Kidney (tissue), 13 donors: ENCODE measurements at regions not wholly inside any gene's neighbourhood (a gene's known extent, or its start where the extent isn't known, plus 50 kb on each side); places are given as distances from the start of the nearest gene placed in this dataset.

Experiments
- DNase-seq, 5 donors: peaks; one replicate each; pipeline ENCODE4 v3.0.0-alpha.2; 2013 to 2020
- FAIRE-seq: peaks from 2 replicates; lab custom pipeline; 2012; peaks lifted over from hg19 to GRCh38; lab: Jason Lieb, UNC
- H3K27ac ChIP-seq, 2 donors: one replicate each; pipeline ENCODE4 v1.7.0; 2013; ENCODE audit warnings: low read depth in 2 of 2, low read length in 2 of 2, inconsistent platforms in 1 of 2
- H3K27me3 ChIP-seq: one replicate; pipeline ENCODE4 v1.7.1; 2013; ENCODE audit warnings: low read length, inconsistent platforms; ENCODE audit not compliant: control insufficient read depth, insufficient read depth
- H3K36me3 ChIP-seq, 3 donors: one replicate each; pipeline versions ENCODE4 v1.7.0 to v1.7.1; 2013; ENCODE audit warnings: low read length in 3 of 3, control low read depth in 1 of 3, inconsistent platforms in 1 of 3; ENCODE audit not compliant: insufficient read depth in 3 of 3, control insufficient read depth in 2 of 3
- H3K4me1 ChIP-seq, 3 donors: one replicate each; pipeline versions ENCODE4 v1.7.0 to v1.7.1; 2013; ENCODE audit warnings: low read length in 3 of 3, inconsistent platforms in 1 of 3, low read depth in 1 of 3; ENCODE audit not compliant: control insufficient read depth in 2 of 3, insufficient read depth in 2 of 3
- H3K4me3 ChIP-seq, 3 donors: one replicate each; pipeline versions ENCODE4 v1.7.0 to v1.8.1; 2013; ENCODE audit warnings: low read length in 3 of 3, control low read depth in 1 of 3, inconsistent platforms in 1 of 3
- H3K9ac ChIP-seq, 3 donors: one replicate each; pipeline versions ENCODE4 v1.7.0 to v1.7.1; 2013; ENCODE audit warnings: low read length in 3 of 3, control low read depth in 1 of 3, inconsistent platforms in 1 of 3
- H3K9me3 ChIP-seq, 3 donors: one replicate each; pipeline versions ENCODE4 v1.7.0 to v1.7.1; 2013; ENCODE audit warnings: low read length in 3 of 3, control low read depth in 1 of 3, inconsistent platforms in 1 of 3; ENCODE audit not compliant: control insufficient read depth in 2 of 3, insufficient read depth in 1 of 3
- intact Hi-C: fragments of 100-400 bp; cut with DNase I; formaldehyde crosslinking; loops from one replicate; pipeline ENCODE4 v1.11.1; 2022
- TF ChIP-seq, protein P1 (sequence below): IDR thresholded peaks from 3 replicates; pipeline ENCODE4 v1.5.1; 2012; ENCODE audit warnings: mild to moderate bottlenecking, moderate library complexity, borderline replicate concordance; ENCODE audit not compliant: insufficient read depth; ENCODE audit errors: extremely low read depth
- donor health status: control.
- donor health status: control.
- donor health status: control.
- donor health status: control.
- donor health status: control.
- donor health status: DM: yes; HTN: yes; CAD: no.
- donor health status: Normal renal cell carcinoma (clear cell type).

DNA sequence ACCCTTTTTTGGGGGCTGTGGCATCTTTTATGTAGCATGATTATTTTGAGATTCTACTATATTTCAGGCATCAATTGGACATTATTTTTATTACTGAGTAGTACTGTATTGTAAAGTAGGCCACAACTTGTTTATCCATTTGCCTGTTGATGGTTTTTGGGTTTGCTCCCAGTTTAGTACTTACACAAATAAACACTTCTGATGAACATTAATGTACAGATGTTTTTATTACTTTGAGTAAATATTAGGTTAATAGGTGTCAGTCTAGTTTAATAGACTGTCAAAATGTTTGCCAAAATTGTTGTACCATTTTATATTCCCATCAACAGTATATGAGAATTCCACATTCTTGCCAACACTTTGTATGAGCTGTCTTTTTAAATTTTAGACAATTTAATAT lies 214.9 kb upstream of the MAD2L1 start:
- DNase-seq (peak in 2 of 5 donors; percentile 15 to 56), FAIRE-seq (no peak)
- Histone ChIP-seq H3K36me3 (no peaks in the 10 kb centered on the region), H3K9ac (no peak overlapping the region), H3K27me3 (no peaks in the 10 kb centered on the region), H3K4me3 (no peak overlapping the region), H3K27ac (no peak overlapping the region), H3K9me3 (no peaks in the 10 kb centered on the region), H3K4me1 (no peaks in the 10 kb centered on the region)
- intact Hi-C loops, result no loop called here
- TF ChIP-seq, protein P1, sequence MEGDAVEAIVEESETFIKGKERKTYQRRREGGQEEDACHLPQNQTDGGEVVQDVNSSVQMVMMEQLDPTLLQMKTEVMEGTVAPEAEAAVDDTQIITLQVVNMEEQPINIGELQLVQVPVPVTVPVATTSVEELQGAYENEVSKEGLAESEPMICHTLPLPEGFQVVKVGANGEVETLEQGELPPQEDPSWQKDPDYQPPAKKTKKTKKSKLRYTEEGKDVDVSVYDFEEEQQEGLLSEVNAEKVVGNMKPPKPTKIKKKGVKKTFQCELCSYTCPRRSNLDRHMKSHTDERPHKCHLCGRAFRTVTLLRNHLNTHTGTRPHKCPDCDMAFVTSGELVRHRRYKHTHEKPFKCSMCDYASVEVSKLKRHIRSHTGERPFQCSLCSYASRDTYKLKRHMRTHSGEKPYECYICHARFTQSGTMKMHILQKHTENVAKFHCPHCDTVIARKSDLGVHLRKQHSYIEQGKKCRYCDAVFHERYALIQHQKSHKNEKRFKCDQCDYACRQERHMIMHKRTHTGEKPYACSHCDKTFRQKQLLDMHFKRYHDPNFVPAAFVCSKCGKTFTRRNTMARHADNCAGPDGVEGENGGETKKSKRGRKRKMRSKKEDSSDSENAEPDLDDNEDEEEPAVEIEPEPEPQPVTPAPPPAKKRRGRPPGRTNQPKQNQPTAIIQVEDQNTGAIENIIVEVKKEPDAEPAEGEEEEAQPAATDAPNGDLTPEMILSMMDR, result no peak

DNA sequence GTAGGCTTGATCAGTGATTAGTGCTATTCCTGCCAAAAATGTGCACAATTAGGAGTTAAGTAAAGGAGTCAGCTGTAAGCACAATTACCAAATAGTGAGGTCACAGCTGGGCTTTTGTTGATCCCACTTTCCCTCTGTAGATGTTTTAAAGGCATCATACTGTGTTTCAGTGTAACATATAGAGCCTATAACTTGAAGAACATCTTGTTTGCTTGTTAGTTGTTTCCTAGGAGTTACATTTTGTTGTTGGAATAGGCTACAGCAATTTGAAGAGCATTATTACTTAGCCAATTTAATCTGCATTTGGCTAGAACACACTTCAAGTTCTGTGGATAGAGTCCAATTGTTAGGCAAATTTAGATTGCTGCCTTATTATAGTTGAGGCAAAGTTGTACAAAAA lies 210.7 kb upstream of the MAD2L1 start:
- TF ChIP-seq, protein P1, result no peak
- no peak overlapping the region for H3K9ac ChIP-seq
- no peaks in the 10 kb centered on the region for H3K27me3 ChIP-seq
- intact Hi-C loops, result no loop called here
- no peak for FAIRE-seq
- no peaks in the 10 kb centered on the region for H3K9me3 ChIP-seq
- H3K36me3 ChIP-seq, result no peaks in the 10 kb centered on the region
- no peak overlapping the region for H3K27ac ChIP-seq
- DNase-seq, result no peak
- no peaks in the 10 kb centered on the region for H3K4me1 ChIP-seq
- H3K4me3 ChIP-seq, result no peak overlapping the region

DNA sequence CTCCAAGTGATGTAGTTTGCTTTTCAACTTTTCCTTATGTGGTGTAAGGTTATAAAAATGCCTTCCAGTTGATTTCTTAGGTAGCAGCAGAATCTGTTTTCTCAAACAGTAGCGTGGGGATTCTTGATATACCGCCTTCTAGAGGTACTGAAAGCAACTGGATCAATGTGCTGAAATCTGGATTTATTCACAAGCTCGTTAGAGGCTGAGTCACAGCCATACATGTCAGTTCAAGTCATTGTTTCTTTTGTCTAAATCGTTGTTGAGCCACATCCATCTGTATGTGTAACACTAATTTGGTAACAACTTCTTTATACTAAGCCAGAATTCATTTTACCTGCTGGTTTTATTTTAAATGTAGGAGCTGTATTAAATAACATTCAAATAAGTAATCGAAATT lies 200.0 kb upstream of the MAD2L1 start:
- Histone ChIP-seq H3K4me1 (no peaks in the 10 kb centered on the region), H3K27me3 (no peaks in the 10 kb centered on the region), H3K9ac (no peak overlapping the region), H3K4me3 (no peak overlapping the region), H3K27ac (no peak overlapping the region), H3K36me3 (no peaks in the 10 kb centered on the region), H3K9me3 (no peaks in the 10 kb centered on the region)
- intact Hi-C loops, result no loop called here
- DNase-seq (no peak), FAIRE-seq (no peak)
- TF ChIP-seq, protein P1, result no peak

DNA sequence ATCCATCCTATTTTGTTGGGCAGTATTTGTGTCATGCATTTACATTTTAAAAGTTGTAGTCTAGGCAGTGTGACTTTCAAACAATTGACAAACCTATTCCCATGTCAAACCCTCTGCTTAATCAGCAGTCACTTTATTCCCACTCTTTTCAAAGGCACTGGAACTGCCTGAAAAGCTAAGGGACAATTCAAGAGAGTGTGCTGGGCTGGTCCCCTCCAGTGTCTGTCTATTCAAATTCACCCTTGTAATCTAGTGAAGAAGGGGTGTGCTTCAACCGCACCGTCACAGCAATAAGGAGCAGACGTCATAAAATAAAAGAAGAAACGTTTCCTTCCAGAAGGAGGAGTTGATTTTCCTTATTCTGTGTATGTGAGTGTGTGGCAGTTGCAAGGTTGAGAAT lies 197.0 kb upstream of the MAD2L1 start:
- intact Hi-C loops, result no loop called here
- H3K4me1 ChIP-seq, result no peaks in the 10 kb centered on the region
- TF ChIP-seq, protein P1, result no peak
- H3K9me3 ChIP-seq, result no peaks in the 10 kb centered on the region
- H3K27ac ChIP-seq, result no peak overlapping the region
- FAIRE-seq (no peak), DNase-seq (no peak)
- H3K36me3 ChIP-seq, result no peaks in the 10 kb centered on the region
- no peak overlapping the region for H3K9ac ChIP-seq
- H3K27me3 ChIP-seq, result no peaks in the 10 kb centered on the region
- no peak overlapping the region for H3K4me3 ChIP-seq
